DOHH2 (cell line): ENCODE measurements at regions not wholly inside any gene's neighbourhood (a gene's known extent, or its start where the extent isn't known, plus 50 kb on each side); places are given as distances from the start of the nearest gene placed in this dataset.

Experiments
- H3F3A ChIP-seq: fragments of 200-600 bp; sonication (generic), shearing (Covaris generic); 2 replicates; pipeline ENCODE4 v1.6.0; 2016; ENCODE audit warnings: antibody characterized with exemption, mild to moderate bottlenecking; ENCODE audit not compliant: control insufficient read depth, insufficient read depth
- H3K27ac ChIP-seq: fragments of 200-600 bp; sonication (generic); 2 replicates; pipeline ENCODE4 v1.5.1; 2014; ENCODE audit warnings: low read depth, mild to moderate bottlenecking, low read length, moderate library complexity
- H3K27me3 ChIP-seq: fragments of 200-600 bp; sonication (generic); 2 replicates; pipeline ENCODE4 v1.6.1; 2014; ENCODE audit warnings: mild to moderate bottlenecking, low read length, mixed read lengths; ENCODE audit not compliant: control insufficient read depth
- H3K36me3 ChIP-seq: fragments of 200-600 bp; sonication (generic); 2 replicates; pipeline ENCODE4 v1.6.1; 2014; ENCODE audit warnings: mild to moderate bottlenecking, low read length, moderate library complexity, mixed read lengths; ENCODE audit not compliant: control insufficient read depth
- H3K4me1 ChIP-seq: fragments of 200-600 bp; sonication (generic); 2 replicates; pipeline ENCODE4 v1.6.1; 2014; ENCODE audit warnings: mild to moderate bottlenecking, low read length, mixed read lengths; ENCODE audit not compliant: control insufficient read depth
- H3K4me2 ChIP-seq: fragments of 200-600 bp; sonication (generic); 2 replicates; pipeline ENCODE4 v1.6.0; 2014; ENCODE audit warnings: mild to moderate bottlenecking, low read length, moderate library complexity
- H3K4me3 ChIP-seq: fragments of 200-600 bp; sonication (generic); 2 replicates; pipeline ENCODE4 v1.5.1; 2014; ENCODE audit warnings: mild to moderate bottlenecking, low read length, mixed read lengths
- H3K79me2 ChIP-seq: fragments of 200-600 bp; sonication (generic); 2 replicates; pipeline ENCODE4 v1.6.1; 2014; ENCODE audit warnings: mild to moderate bottlenecking, low read length, mixed read lengths; ENCODE audit not compliant: control insufficient read depth
- H3K9me2 ChIP-seq: fragments of 200-600 bp; sonication (generic); replicated peaks from 2 replicates; pipeline ENCODE4 v1.6.1; 2014; ENCODE audit warnings: mild to moderate bottlenecking, low read length, mixed read lengths; ENCODE audit not compliant: control insufficient read depth
- H3K9me3 ChIP-seq: fragments of 200-600 bp; sonication (generic); 2 replicates; pipeline ENCODE4 v1.6.1; 2014; ENCODE audit warnings: antibody characterized with exemption, low read length, mixed read lengths; ENCODE audit not compliant: control insufficient read depth, insufficient read depth
- H4K20me1 ChIP-seq: fragments of 200-600 bp; sonication (generic); 2 replicates; pipeline ENCODE4 v1.6.0; 2014; ENCODE audit warnings: low read depth, mild to moderate bottlenecking, antibody characterized with exemption, low read length, moderate library complexity; ENCODE audit not compliant: control insufficient read depth, insufficient read depth
- EZH2phosphoT487 ChIP-seq: fragments of 200-600 bp; sonication (generic); IDR thresholded peaks from 2 replicates; pipeline ENCODE4 v1.6.1; 2017; ENCODE audit warnings: borderline replicate concordance, mild to moderate bottlenecking, antibody characterized with exemption, low read length, moderate library complexity, mixed read lengths
- TF ChIP-seq, protein P1 (sequence below): fragments of 200-600 bp; sonication (generic); IDR thresholded peaks from one replicate; pipeline ENCODE4 v1.5.1; 2014; ENCODE audit warnings: antibody characterized with exemption, mild to moderate bottlenecking, low read depth, low read length; ENCODE audit not compliant: poor library complexity, severe bottlenecking

DNA sequence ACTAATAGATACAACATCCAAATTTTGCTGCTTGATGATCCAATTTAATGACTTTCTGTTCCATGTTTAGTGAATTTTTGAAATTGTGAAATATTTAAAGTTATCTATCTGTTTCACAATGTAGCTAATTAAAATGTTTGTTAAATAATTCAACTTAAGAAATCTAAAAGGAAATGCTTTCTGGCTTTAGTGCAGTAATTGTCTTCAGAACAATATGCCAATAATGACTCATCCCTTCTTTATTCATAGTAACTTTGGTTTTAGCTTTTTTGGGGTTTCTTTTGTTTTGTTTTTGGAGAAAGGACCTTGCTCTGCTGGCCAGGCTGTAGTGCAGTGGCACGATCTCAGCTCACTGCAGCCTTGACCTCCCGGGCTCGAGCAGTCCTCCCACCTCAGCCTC, 479.2 kb upstream of the RGS6 start:
- no peak overlapping the region for H3K27ac ChIP-seq
- TF ChIP-seq, protein P1, sequence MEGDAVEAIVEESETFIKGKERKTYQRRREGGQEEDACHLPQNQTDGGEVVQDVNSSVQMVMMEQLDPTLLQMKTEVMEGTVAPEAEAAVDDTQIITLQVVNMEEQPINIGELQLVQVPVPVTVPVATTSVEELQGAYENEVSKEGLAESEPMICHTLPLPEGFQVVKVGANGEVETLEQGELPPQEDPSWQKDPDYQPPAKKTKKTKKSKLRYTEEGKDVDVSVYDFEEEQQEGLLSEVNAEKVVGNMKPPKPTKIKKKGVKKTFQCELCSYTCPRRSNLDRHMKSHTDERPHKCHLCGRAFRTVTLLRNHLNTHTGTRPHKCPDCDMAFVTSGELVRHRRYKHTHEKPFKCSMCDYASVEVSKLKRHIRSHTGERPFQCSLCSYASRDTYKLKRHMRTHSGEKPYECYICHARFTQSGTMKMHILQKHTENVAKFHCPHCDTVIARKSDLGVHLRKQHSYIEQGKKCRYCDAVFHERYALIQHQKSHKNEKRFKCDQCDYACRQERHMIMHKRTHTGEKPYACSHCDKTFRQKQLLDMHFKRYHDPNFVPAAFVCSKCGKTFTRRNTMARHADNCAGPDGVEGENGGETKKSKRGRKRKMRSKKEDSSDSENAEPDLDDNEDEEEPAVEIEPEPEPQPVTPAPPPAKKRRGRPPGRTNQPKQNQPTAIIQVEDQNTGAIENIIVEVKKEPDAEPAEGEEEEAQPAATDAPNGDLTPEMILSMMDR = no peak
- TF ChIP-seq EZH2phosphoT487 = no peak
- H3K4me3 ChIP-seq = no peak overlapping the region

GRCh38 chr14:71454010-71454409, 478.2 kb upstream of the RGS6 start:
- no peaks in the 10 kb centered on the region for H3K4me1 ChIP-seq
- no peak overlapping the region for H3K27ac ChIP-seq
- H3K4me3 ChIP-seq = no peak overlapping the region
- no peaks in the 10 kb centered on the region for H3F3A ChIP-seq
- H3K79me2 ChIP-seq = no peaks in the 10 kb centered on the region
- H3K9me2 ChIP-seq = no peaks in the 10 kb centered on the region
- no peaks in the 10 kb centered on the region for H3K9me3 ChIP-seq
- H3K27me3 ChIP-seq = no peaks in the 10 kb centered on the region
- TF ChIP-seq EZH2phosphoT487 = no peak
- TF ChIP-seq, protein P1 = no peak
- no peaks in the 10 kb centered on the region for H4K20me1 ChIP-seq
- no peak overlapping the region for H3K4me2 ChIP-seq
- H3K36me3 ChIP-seq = no peaks in the 10 kb centered on the region

More for the DNA sequence above, 479.2 kb upstream of the RGS6 start:
- Histone ChIP-seq H3K27me3 (no peaks in the 10 kb centered on the region), H3K4me1 (no peaks in the 10 kb centered on the region), H3K9me2 (no peaks in the 10 kb centered on the region), H3F3A (no peaks in the 10 kb centered on the region), H3K36me3 (no peaks in the 10 kb centered on the region), H3K9me3 (no peaks in the 10 kb centered on the region), H3K79me2 (no peaks in the 10 kb centered on the region), H4K20me1 (no peaks in the 10 kb centered on the region), H3K4me2 (no peak overlapping the region)

DNA sequence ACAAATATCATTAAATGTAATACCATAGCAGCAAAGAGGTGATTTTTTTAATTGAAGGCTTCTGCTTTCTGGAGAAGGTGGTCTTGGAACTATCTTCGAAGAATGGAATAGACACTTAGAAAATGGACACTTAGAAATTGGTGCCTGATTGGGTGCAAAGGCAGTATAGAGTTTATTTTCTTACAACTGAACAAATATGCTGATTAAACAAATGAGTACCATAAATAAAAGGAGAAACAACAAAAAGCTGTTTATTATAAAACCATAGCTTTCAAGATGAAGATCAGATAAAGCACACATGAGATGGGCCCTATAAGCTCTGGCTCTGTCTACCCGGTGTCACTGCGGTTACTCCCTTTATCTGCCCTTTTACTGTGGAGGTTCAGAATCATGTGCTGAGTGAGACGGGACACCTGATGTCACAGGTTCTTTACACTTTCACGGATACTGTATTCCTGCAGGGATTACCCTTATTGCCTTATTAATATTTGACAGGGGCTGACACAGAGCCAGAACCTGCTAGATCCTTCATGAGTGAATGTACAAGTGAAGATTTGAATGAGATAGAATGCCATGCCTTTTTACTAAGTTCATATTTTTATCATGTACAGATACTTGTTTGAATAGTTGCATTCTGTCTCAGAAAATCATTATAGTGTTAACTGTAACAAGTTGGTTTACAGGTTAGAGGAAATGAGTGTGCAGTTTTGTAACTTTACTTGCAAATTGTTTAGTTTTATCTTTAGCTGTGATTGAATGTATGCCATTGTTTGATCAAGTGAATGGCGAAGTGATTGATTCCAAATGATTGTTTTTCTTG, 477.5 kb upstream of the RGS6 start:
- Histone ChIP-seq H3F3A (no peaks in the 10 kb centered on the region), H3K4me3 (no peak overlapping the region), H3K4me2 (no peak overlapping the region), H3K4me1 (no peaks in the 10 kb centered on the region), H3K27ac (no peak overlapping the region), H3K36me3 (no peaks in the 10 kb centered on the region), H3K9me3 (no peaks in the 10 kb centered on the region), H3K9me2 (no peaks in the 10 kb centered on the region), H3K79me2 (no peaks in the 10 kb centered on the region), H4K20me1 (no peaks in the 10 kb centered on the region), H3K27me3 (no peaks in the 10 kb centered on the region)
- no peak for TF ChIP-seq EZH2phosphoT487
- TF ChIP-seq, protein P1 = no peak
